OCI-LY7 (cell line): ENCODE measurements at regions not wholly inside any gene's neighbourhood (a gene's known extent, or its start where the extent isn't known, plus 50 kb on each side); places are given as distances from the start of the nearest gene placed in this dataset.

Experiments
- BruUV-seq: library from RNA; stranded (reverse); fragments of 400-500 nt; replicated peaks from 2 replicates; lab custom pipeline; 2021; lab: Mats Ljungman, UMichigan
- CTCF ChIA-PET: fragments of 300-600 bp; sonication (Branson Sonifier 250); formaldehyde crosslinking; loops from one replicate; lab custom pipeline; 2022; ENCODE audit warnings: antibody characterized with exemption; ENCODE audit not compliant: unreplicated experiment; lab: Charles Lee
- POLR2A ChIA-PET: fragments of 300-600 bp; sonication (Branson Sonifier 250); formaldehyde crosslinking; loops from one replicate; lab custom pipeline; 2022; ENCODE audit warnings: antibody characterized with exemption; lab: Charles Lee
- DNase-seq: peaks from one replicate; pipeline ENCODE4 v3.0.0-alpha.2; 2015; ENCODE audit warnings: low spot score
- H2AFZ ChIP-seq: fragments of 200-600 bp; sonication (generic), shearing (Covaris generic); 2 replicates; pipeline ENCODE4 v1.6.1; 2014; ENCODE audit warnings: mild to moderate bottlenecking, antibody characterized with exemption, low read length, moderate library complexity
- H3K27ac ChIP-seq: fragments of 200-600 bp; sonication (generic); 2 replicates; pipeline ENCODE4 v1.5.1; 2014; ENCODE audit warnings: mixed run types, low read depth, mild to moderate bottlenecking, moderate library complexity, low read length, inconsistent platforms; ENCODE audit not compliant: poor library complexity, severe bottlenecking
- H3K36me3 ChIP-seq: fragments of 200-600 bp; sonication (generic); 2 replicates; pipeline ENCODE4 v1.6.1; 2014; ENCODE audit warnings: mild to moderate bottlenecking, antibody characterized with exemption, low read length, moderate library complexity, mixed read lengths; ENCODE audit not compliant: insufficient read depth
- H3K4me1 ChIP-seq: fragments of 200-600 bp; sonication (generic); 2 replicates; pipeline ENCODE4 v1.5.1; 2014; ENCODE audit warnings: mild to moderate bottlenecking, low read length; ENCODE audit not compliant: insufficient read depth, poor library complexity, severe bottlenecking
- H3K4me2 ChIP-seq: fragments of 200-600 bp; sonication (generic); 2 replicates; pipeline ENCODE4 v1.6.1; 2014; ENCODE audit warnings: mild to moderate bottlenecking, low read length
- H3K4me3 ChIP-seq: fragments of 200-600 bp; sonication (generic); 2 replicates; pipeline ENCODE4 v1.5.1; 2014; ENCODE audit warnings: mild to moderate bottlenecking, low read depth, low read length; ENCODE audit not compliant: poor library complexity, severe bottlenecking
- H3K79me2 ChIP-seq: fragments of 200-600 bp; sonication (generic); 2 replicates; pipeline ENCODE4 v1.6.1; 2016; ENCODE audit warnings: low read depth, mild to moderate bottlenecking, low read length, moderate library complexity, mixed read lengths; ENCODE audit not compliant: insufficient read depth
- H3K9me2 ChIP-seq: fragments of 200-600 bp; sonication (generic); 2 replicates; pipeline ENCODE4 v1.6.1; 2016; ENCODE audit warnings: mild to moderate bottlenecking, low read length, mixed read lengths; ENCODE audit not compliant: insufficient read depth
- H3K9me3 ChIP-seq: fragments of 200-600 bp; sonication (generic); 2 replicates; pipeline ENCODE4 v1.6.1; 2014; ENCODE audit warnings: mild to moderate bottlenecking, mixed run types, low read length, mixed read lengths
- H4K20me1 ChIP-seq: fragments of 200-600 bp; sonication (generic); 2 replicates; pipeline ENCODE4 v1.6.1; 2014; ENCODE audit warnings: mild to moderate bottlenecking, antibody characterized with exemption, low read length, moderate library complexity, mixed read lengths; ENCODE audit not compliant: insufficient read depth
- CTCF ChIP-seq: fragments of 200-600 bp; sonication (generic); conservative IDR thresholded peaks from 2 replicates; pipeline ENCODE4 v1.5.1; 2014; ENCODE audit warnings: mild to moderate bottlenecking, antibody characterized with exemption, low read length, moderate library complexity, mixed read lengths
- EZH2phosphoT487 ChIP-seq: fragments of 200-600 bp; sonication (generic); IDR thresholded peaks from 2 replicates; pipeline ENCODE4 v1.6.1; 2018; ENCODE audit warnings: low read depth, borderline replicate concordance, mild to moderate bottlenecking, mixed run types, antibody characterized with exemption, low read length, moderate library complexity, mixed read lengths
- intact Hi-C: fragments of 100-400 bp; cut with micrococcal nuclease; formaldehyde crosslinking; loops from one replicate; pipeline ENCODE4 v1.10.0; 2022; ENCODE audit not compliant: unreplicated experiment

GRCh38 chr9:88243736-88244135 lies 105.5 kb upstream of the SPATA31C2 start:
- Histone ChIP-seq H3K4me3 (no peak overlapping the region), H3K4me2 (no peak overlapping the region), H3K27ac (no peak overlapping the region), H2AFZ (no peak overlapping the region), H3K4me1 (no peaks in the 10 kb centered on the region), H3K9me2 (no peaks in the 10 kb centered on the region), H4K20me1 (no peaks in the 10 kb centered on the region), H3K79me2 (no peaks in the 10 kb centered on the region), H3K36me3 (no peaks in the 10 kb centered on the region), H3K9me3 (no peaks in the 10 kb centered on the region)
- intact Hi-C loops, result no loop called here
- TF ChIP-seq CTCF, result no peak
- TF ChIP-seq EZH2phosphoT487, result no peak
- POLR2A ChIA-PET, result interaction anchor here (1.3 kb wide), 1 partner anchor 255 kb away, joined by 4 read pairs; no protein-coding TSS in a partner anchor
- no TSS peak for BruUV-seq
- CTCF ChIA-PET, result no interaction called here
- no peak for DNase-seq

GRCh38 chr9:88242879-88243278 lies 104.6 kb upstream of the SPATA31C2 start:
- Histone ChIP-seq H3K79me2 (no peaks in the 10 kb centered on the region), H4K20me1 (no peaks in the 10 kb centered on the region), H3K4me2 (no peak overlapping the region), H3K9me3 (no peaks in the 10 kb centered on the region), H2AFZ (no peak overlapping the region), H3K9me2 (no peaks in the 10 kb centered on the region), H3K4me1 (no peaks in the 10 kb centered on the region), H3K36me3 (no peaks in the 10 kb centered on the region), H3K4me3 (no peak overlapping the region), H3K27ac (no peak overlapping the region)
- intact Hi-C loops, result no loop called here
- ChIA-PET POLR2A (interaction anchor here (1.3 kb wide), 1 partner anchor 254 kb away, joined by 4 read pairs; no protein-coding TSS in a partner anchor), CTCF (no interaction called here)
- BruUV-seq, result no TSS peak
- no peak for DNase-seq
- TF ChIP-seq CTCF (no peak), EZH2phosphoT487 (no peak)

GRCh38 chr9:88237991-88238571 lies 99.8 kb upstream of the SPATA31C2 start:
- DNase-seq, result no peak
- H3K4me3 ChIP-seq, result no peak overlapping the region
- CTCF ChIA-PET, result no interaction called here
- no peak overlapping the region for H3K4me2 ChIP-seq
- no peak overlapping the region for H3K27ac ChIP-seq
- H4K20me1 ChIP-seq, result no peaks in the 10 kb centered on the region
- TF ChIP-seq EZH2phosphoT487, result no peak
- no peak for TF ChIP-seq CTCF
- H3K9me2 ChIP-seq, result no peaks in the 10 kb centered on the region
- no peak overlapping the region for H2AFZ ChIP-seq
- H3K4me1 ChIP-seq, result no peaks in the 10 kb centered on the region
- no peaks in the 10 kb centered on the region for H3K36me3 ChIP-seq
- no TSS peak for BruUV-seq
- H3K9me3 ChIP-seq, result no peaks in the 10 kb centered on the region
- POLR2A ChIA-PET, result interaction anchor here (0.6 kb wide), 1 partner anchor 45 kb away, joined by 4 read pairs; no protein-coding TSS in a partner anchor
- intact Hi-C loops, result no loop called here
- H3K79me2 ChIP-seq, result no peaks in the 10 kb centered on the region
